Uterus (tissue), 2 donors: ENCODE measurements at regions not wholly inside any gene's neighbourhood (a gene's known extent, or its start where the extent isn't known, plus 50 kb on each side); places are given as distances from the start of the nearest gene placed in this dataset.

Source experiments
- POLR2A ChIP-seq, 2 donors: fragments of 450-650 bp; IDR thresholded peaks; one replicate each; pipeline ENCODE4 v1.6.1; 2016; ENCODE audit warnings: antibody characterized with exemption in 2 of 2, mild to moderate bottlenecking in 1 of 2, moderate library complexity in 1 of 2
- TF ChIP-seq, protein P1 (sequence below), 4 experiments: fragments of 200-600 bp in 2 of 4; fragments of 450-650 bp in 2 of 4; sonication (generic) in 2 of 4; IDR thresholded peaks; one replicate each; pipeline ENCODE4 v1.5.1; 2016 to 2019; ENCODE audit warnings: antibody characterized with exemption in 4 of 4, mild to moderate bottlenecking in 2 of 4, moderate library complexity in 1 of 4

GRCh38 chr12:124698998-124699305 is 131.5 kb upstream of the NCOR2 start:
- TF ChIP-seq, protein P1, sequence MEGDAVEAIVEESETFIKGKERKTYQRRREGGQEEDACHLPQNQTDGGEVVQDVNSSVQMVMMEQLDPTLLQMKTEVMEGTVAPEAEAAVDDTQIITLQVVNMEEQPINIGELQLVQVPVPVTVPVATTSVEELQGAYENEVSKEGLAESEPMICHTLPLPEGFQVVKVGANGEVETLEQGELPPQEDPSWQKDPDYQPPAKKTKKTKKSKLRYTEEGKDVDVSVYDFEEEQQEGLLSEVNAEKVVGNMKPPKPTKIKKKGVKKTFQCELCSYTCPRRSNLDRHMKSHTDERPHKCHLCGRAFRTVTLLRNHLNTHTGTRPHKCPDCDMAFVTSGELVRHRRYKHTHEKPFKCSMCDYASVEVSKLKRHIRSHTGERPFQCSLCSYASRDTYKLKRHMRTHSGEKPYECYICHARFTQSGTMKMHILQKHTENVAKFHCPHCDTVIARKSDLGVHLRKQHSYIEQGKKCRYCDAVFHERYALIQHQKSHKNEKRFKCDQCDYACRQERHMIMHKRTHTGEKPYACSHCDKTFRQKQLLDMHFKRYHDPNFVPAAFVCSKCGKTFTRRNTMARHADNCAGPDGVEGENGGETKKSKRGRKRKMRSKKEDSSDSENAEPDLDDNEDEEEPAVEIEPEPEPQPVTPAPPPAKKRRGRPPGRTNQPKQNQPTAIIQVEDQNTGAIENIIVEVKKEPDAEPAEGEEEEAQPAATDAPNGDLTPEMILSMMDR (IDR thresholded peaks at IDR 0.05), result no peak
- TF ChIP-seq POLR2A (IDR thresholded peaks at IDR 0.05), result no peak
